ENCODE measurements at regions not wholly inside any gene's neighbourhood (a gene's known extent, or its start where the extent isn't known, plus 50 kb on each side); places are given as distances from the start of the nearest gene placed in this dataset.
"Not testable (repeated sequence)": the region's sequence is repeated elsewhere in the genome, so short reads cannot be mapped to it uniquely, and the experiment has no call there.

- not testable (repeated sequence) for H3K27me3 Mint-ChIP-seq (ENCODE audit: low read depth in 3 of 3); H3K9me3 Mint-ChIP-seq
Measured at GRCh38 chr19:28434365-28434764, 778.6 kb downstream of the UQCRFS1 start.

DNA sequence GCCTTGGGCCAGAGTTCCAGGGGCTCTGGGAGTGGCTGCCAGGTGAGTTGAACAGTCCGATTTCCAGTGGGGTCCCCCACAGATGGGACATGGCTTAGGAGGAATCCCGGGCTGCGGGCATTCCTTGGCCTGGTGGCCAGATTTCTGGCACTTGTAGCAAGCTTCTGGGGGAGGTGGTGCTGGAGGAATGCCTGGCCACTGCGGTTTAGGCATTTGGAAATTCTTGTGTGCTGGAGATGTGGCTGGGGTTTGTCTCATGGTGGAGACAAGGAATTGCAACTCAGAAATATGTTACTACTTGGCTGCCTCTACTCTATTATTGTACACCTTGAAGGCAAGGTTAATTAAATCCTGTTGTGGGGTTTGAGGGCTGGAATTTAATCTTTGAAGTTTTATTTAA, 779.8 kb downstream of the UQCRFS1 start:
- H3K27me3 Mint-ChIP-seq (ENCODE audit: low read depth in 3 of 3); DNase-seq; H3K9me3 Mint-ChIP-seq; H3K4me3 Mint-ChIP-seq; H3K36me3 Mint-ChIP-seq: not testable (repeated sequence)
- Mint-ChIP-seq H3K27ac (peak overlapping the region in 2 of 6 donors; percentile 23 to 68), H3K4me1 (peaks cover 62 to 73% of the 10 kb centered on the region in 2 donors)

More at GRCh38 chr19:28434365-28434764, 778.6 kb downstream of the UQCRFS1 start:
- H3K27ac Mint-ChIP-seq, result peak overlapping the region; percentile 77 to 94 (median 88)
- DNase-seq, H3K36me3 Mint-ChIP-seq: not testable (repeated sequence)
- H3K4me3 Mint-ChIP-seq, result peak overlapping the region in 4 of 5 donors; percentile 10 to 81 (median 47)
- H3K4me1 Mint-ChIP-seq, result peaks cover 66 to 76% of the 10 kb centered on the region in 2 donors

DNA sequence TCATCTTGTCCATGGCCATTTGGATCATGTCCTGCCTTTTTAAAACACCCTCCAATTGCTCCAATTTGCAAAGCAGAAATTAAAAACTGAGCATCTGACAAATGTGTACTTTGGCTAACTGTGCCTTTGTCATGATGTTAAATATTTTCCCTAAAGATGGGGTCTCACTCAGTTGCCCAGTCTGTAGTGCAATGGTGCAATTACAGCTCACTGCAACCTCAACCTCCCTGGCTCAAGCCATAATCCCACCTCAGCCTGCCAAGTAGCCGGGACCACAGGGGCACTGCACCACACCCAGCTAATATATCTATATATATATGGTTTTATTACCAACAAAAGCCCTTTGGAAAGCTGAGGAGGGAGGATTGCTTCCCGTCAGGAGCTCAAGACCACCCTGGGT, 782.7 kb downstream of the UQCRFS1 start:
- H3K4me1 Mint-ChIP-seq, result peaks cover 50 to 65% of the 10 kb centered on the region in 2 donors
- no peaks in the 10 kb centered on the region for H3K36me3 Mint-ChIP-seq
- no peak overlapping the region for H3K27ac Mint-ChIP-seq

DNA sequence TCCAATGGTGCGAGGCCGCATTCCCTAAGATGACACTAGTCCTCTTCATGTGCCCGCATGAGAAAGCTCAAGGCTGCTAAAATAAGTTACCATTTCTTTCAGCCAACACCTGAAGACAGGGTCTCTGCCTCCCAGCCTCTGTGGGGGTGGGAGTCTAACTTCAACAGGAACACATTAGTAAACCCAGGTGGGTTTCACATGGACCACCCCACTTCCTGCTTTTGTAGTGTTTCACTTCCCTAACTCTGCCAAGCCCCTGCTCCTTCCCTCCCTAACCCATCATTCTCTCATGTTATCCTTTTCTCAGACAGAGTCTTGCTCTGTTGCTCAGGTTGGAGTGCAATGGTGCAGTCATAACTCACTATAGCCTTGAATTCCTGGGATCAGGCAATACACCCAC, 783.6 kb downstream of the UQCRFS1 start:
- H3K27ac Mint-ChIP-seq, result no peak overlapping the region
- no peaks in the 10 kb centered on the region for H3K36me3 Mint-ChIP-seq

More for the DNA sequence above, 782.7 kb downstream of the UQCRFS1 start:
- no peaks in the 10 kb centered on the region for H3K9me3 Mint-ChIP-seq
- no peak for DNase-seq
- peaks cover 0 to 4% (median 2%) of the 10 kb centered on the region in 3 donors for H3K27me3 Mint-ChIP-seq (ENCODE audit: low read depth in 3 of 3)
- H3K4me3 Mint-ChIP-seq, result no peak overlapping the region

GRCh38 chr19:28428663-28429348, 784.1 kb downstream of the UQCRFS1 start:
- no peaks in the 10 kb centered on the region for H3K36me3 Mint-ChIP-seq
- H3K27ac Mint-ChIP-seq, result peak overlapping the region in 1 of 6 donors; percentile 6
- DNase-seq, result no peak
- H3K4me3 Mint-ChIP-seq, result no peak overlapping the region
- no peaks in the 10 kb centered on the region for H3K9me3 Mint-ChIP-seq
- H3K4me1 Mint-ChIP-seq, result peaks cover 45 to 65% of the 10 kb centered on the region in 2 donors
- peaks cover 0 to 3% (median 0%) of the 10 kb centered on the region in 3 donors for H3K27me3 Mint-ChIP-seq (ENCODE audit: low read depth in 3 of 3)

More for the DNA sequence above, 783.6 kb downstream of the UQCRFS1 start:
- Mint-ChIP-seq H3K9me3 (no peaks in the 10 kb centered on the region), H3K27me3 (ENCODE audit: low read depth in 3 of 3) (peaks cover 0 to 4% (median 0%) of the 10 kb centered on the region in 3 donors), H3K4me3 (no peak overlapping the region), H3K4me1 (peaks cover 48 to 65% of the 10 kb centered on the region in 2 donors)
- no peak for DNase-seq

- H3K27me3 Mint-ChIP-seq (ENCODE audit: low read depth in 3 of 3), result peaks cover 0 to 3% (median 0%) of the 10 kb centered on the region in 3 donors
- no peaks in the 10 kb centered on the region for H3K36me3 Mint-ChIP-seq
- H3K27ac Mint-ChIP-seq, result peak overlapping the region in 2 of 6 donors; percentile 3 to 79
- no peak overlapping the region for H3K4me3 Mint-ChIP-seq
- peaks cover 34 to 57% of the 10 kb centered on the region in 2 donors for H3K4me1 Mint-ChIP-seq
- no peak for DNase-seq
- H3K9me3 Mint-ChIP-seq, result no peaks in the 10 kb centered on the region
Measured at GRCh38 chr19:28427376-28428083, 785.4 kb downstream of the UQCRFS1 start.

GRCh38 chr19:28426730-28427225, 786.2 kb downstream of the UQCRFS1 start:
- H3K27me3 Mint-ChIP-seq (ENCODE audit: low read depth in 3 of 3), result peaks cover 0 to 3% (median 0%) of the 10 kb centered on the region in 3 donors
- H3K4me3 Mint-ChIP-seq, result no peak overlapping the region
- H3K4me1 Mint-ChIP-seq, result peaks cover 28 to 60% of the 10 kb centered on the region in 2 donors
- H3K9me3 Mint-ChIP-seq, result no peaks in the 10 kb centered on the region
- H3K36me3 Mint-ChIP-seq, result no peaks in the 10 kb centered on the region
- no peak overlapping the region for H3K27ac Mint-ChIP-seq
- no peak for DNase-seq

DNA sequence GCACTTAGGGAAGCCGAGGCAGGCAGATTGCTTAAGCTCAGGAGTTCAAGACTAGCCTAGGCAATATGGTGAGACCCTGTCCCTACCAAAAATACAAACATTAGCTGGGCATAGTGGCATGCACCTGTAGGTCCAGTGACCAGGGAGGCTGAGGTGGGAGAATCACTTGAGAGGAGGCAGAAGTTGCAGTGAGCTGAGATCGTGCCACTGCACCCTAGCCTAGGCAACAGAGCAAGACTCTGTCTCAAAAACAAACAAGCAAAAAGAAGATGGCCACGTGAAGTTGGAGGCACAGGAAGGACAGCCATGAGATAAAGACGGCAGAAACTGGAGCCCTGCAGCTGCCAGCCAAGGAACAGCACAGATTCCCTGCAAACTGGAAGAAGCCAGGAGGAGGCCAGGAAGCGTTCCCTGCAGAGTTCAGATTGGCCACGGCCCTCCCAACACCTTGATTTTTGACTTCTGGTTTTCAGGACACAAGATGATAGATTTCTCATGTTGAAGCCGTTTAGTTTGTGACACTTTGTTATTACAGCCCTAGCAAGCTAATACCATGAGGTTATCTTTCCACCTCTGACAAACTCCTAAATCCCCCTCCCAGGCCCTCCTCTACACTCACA, 786.7 kb downstream of the UQCRFS1 start:
- Mint-ChIP-seq H3K27me3 (ENCODE audit: low read depth in 3 of 3) (peaks cover 0 to 3% (median 0%) of the 10 kb centered on the region in 3 donors), H3K9me3 (no peaks in the 10 kb centered on the region), H3K36me3 (no peaks in the 10 kb centered on the region), H3K4me1 (peaks cover 33 to 64% of the 10 kb centered on the region in 2 donors), H3K4me3 (peak overlapping the region in 1 of 5 donors; percentile 44), H3K27ac (peak overlapping the region in 2 of 6 donors; percentile 6 to 80)
- DNase-seq, result no peak

DNA sequence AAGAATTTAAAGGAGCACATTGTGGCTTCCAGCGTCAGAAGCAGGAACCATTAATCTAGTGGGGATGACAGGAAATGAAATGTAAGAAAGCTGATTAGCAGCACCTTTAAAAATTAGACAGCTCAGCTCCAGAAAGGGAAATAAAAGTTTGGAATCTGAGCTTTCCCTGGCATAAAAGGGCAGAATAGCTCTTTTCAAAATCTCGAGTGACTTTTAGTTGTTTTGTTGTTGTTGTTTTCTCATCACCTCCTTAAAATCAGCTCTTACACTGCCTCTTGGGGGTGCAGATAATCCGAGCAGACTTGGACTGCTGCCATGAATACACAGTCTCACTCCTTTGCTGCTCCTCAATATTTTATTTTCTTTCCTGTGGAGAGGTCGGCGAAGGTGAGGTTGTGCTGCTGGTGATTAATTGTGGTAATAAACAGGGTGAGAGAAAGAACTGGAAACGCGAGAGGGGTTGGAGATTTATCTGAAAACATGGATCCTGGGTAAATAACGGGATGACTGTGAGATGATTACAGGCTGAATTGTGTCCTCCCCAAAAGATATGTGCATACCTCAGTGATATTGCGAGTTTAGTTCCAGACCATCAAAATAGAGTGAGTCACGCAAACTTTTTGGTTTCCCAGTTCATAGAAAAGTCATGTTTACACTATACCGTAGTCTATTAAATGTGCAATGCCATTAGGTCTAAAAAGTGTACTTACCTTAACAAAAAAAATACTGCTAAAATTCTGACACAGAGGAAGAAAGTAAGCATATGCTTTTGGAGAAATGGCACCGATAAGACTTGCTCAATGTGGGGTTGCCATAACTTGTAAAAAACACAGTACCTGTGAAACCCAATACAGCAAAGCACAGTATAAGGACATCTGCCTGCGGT, 787.7 kb downstream of the UQCRFS1 start:
- no peaks in the 10 kb centered on the region for H3K36me3 Mint-ChIP-seq
- peak overlapping the region in 2 of 6 donors; percentile 61 to 80 for H3K27ac Mint-ChIP-seq
- peaks cover 0 to 3% (median 0%) of the 10 kb centered on the region in 3 donors for H3K27me3 Mint-ChIP-seq (ENCODE audit: low read depth in 3 of 3)
- no peaks in the 10 kb centered on the region for H3K9me3 Mint-ChIP-seq
- DNase-seq, result no peak
- H3K4me3 Mint-ChIP-seq, result no peak overlapping the region
- H3K4me1 Mint-ChIP-seq, result peaks cover 42 to 73% of the 10 kb centered on the region in 2 donors

GRCh38 chr19:28424662-28425045, 788.3 kb downstream of the UQCRFS1 start:
- Mint-ChIP-seq H3K27ac (peak overlapping the region in 1 of 6 donors; percentile 61), H3K27me3 (ENCODE audit: low read depth in 3 of 3) (peaks cover 0 to 4% (median 0%) of the 10 kb centered on the region in 3 donors), H3K36me3 (no peaks in the 10 kb centered on the region), H3K9me3 (no peaks in the 10 kb centered on the region), H3K4me1 (peaks cover 44 to 72% of the 10 kb centered on the region in 2 donors), H3K4me3 (no peak overlapping the region)
- no peak for DNase-seq

DNA sequence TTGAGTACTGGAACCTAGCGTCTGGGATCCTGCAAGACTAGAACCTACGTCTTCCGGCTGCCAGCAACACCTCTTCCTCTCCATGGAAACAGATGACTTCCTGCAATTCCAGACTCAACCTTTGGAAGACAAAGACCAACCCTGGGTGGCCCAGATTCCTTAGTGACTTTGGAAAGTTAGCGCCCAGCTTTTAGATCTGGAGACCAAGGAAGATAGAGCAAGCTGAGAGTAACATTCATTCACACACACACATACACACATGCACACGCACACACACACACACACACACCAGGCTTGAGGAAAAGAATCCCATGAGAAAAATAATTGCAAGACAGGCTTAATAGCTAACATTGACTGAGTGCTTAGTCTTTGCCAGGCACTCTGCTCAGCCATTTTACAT, 788.9 kb downstream of the UQCRFS1 start:
- Mint-ChIP-seq H3K27me3 (ENCODE audit: low read depth in 3 of 3) (peaks cover 0 to 4% (median 0%) of the 10 kb centered on the region in 3 donors), H3K9me3 (no peaks in the 10 kb centered on the region), H3K27ac (no peak overlapping the region), H3K4me1 (peaks cover 42 to 67% of the 10 kb centered on the region in 2 donors), H3K4me3 (no peak overlapping the region), H3K36me3 (no peaks in the 10 kb centered on the region)
- DNase-seq, result no peak

- DNase-seq, result no peak
- H3K4me1 Mint-ChIP-seq, result peaks cover 42 to 61% of the 10 kb centered on the region in 2 donors
- no peak overlapping the region for H3K27ac Mint-ChIP-seq
- no peak overlapping the region for H3K4me3 Mint-ChIP-seq
- H3K9me3 Mint-ChIP-seq, result no peaks in the 10 kb centered on the region
- no peaks in the 10 kb centered on the region for H3K36me3 Mint-ChIP-seq
- H3K27me3 Mint-ChIP-seq (ENCODE audit: low read depth in 3 of 3), result peaks cover 0 to 3% (median 0%) of the 10 kb centered on the region in 3 donors
Measured at GRCh38 chr19:28422791-28423650, 789.9 kb downstream of the UQCRFS1 start.

Data from immature natural killer cell (primary cell).